ENCODE measurements at regions not wholly inside any gene's neighbourhood (a gene's known extent, or its start where the extent isn't known, plus 50 kb on each side); places are given as distances from the start of the nearest gene placed in this dataset.

DNA sequence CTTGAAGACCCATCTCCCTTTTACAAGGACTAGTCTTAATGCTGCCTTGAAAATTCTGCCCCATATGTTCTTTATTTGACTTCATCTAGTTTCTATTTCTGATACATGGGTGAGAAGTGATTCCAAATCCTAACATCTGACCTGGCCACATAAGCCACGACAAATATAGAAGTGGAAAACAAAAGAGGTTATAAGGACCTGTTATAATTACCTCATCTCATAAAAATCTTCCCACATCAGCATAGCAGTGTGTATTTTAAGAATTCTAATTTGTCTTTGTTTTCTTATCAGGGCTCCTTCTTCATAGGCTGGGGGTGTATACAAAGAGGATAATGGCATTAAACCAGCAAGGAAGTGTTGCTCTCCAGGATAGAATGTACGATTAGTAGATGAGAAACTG lies 1007.4 kb downstream of the TTLL7 start:
- TF ChIP-seq, protein P1, sequence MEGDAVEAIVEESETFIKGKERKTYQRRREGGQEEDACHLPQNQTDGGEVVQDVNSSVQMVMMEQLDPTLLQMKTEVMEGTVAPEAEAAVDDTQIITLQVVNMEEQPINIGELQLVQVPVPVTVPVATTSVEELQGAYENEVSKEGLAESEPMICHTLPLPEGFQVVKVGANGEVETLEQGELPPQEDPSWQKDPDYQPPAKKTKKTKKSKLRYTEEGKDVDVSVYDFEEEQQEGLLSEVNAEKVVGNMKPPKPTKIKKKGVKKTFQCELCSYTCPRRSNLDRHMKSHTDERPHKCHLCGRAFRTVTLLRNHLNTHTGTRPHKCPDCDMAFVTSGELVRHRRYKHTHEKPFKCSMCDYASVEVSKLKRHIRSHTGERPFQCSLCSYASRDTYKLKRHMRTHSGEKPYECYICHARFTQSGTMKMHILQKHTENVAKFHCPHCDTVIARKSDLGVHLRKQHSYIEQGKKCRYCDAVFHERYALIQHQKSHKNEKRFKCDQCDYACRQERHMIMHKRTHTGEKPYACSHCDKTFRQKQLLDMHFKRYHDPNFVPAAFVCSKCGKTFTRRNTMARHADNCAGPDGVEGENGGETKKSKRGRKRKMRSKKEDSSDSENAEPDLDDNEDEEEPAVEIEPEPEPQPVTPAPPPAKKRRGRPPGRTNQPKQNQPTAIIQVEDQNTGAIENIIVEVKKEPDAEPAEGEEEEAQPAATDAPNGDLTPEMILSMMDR (IDR thresholded peaks at IDR 0.05): no peak
- TF ChIP-seq POLR2A (IDR thresholded peaks at IDR 0.05) (no peak), POLR2AphosphoS5 (IDR thresholded peaks at IDR 0.05) (no peak), EP300 (IDR thresholded peaks at IDR 0.05) (no peak)

Measured in stomach (tissue), 4 donors.